H1 (cell line): ENCODE measurements at regions not wholly inside any gene's neighbourhood (a gene's known extent, or its start where the extent isn't known, plus 50 kb on each side); places are given as distances from the start of the nearest gene placed in this dataset.

Experiments used
- ASH2L ChIP-seq: fragments of 200-600, 300-600 bp; sonication (generic); IDR thresholded peaks from one replicate; pipeline ENCODE4 v1.7.1; 2017; ENCODE audit warnings: low read length
- ATF3 ChIP-seq: IDR thresholded peaks from 2 replicates; pipeline ENCODE4 v1.6.1; 2011; ENCODE audit warnings: low read depth, mild to moderate bottlenecking, low read length; ENCODE audit not compliant: insufficient read depth
- BCL11A ChIP-seq, 2 experiments: IDR thresholded peaks; one replicate each; pipeline ENCODE4 v1.6.1; 2011; ENCODE audit warnings: low read depth in 2 of 2, low read length in 2 of 2, mild to moderate bottlenecking in 2 of 2
- CEBPB ChIP-seq: IDR thresholded peaks from 2 replicates; pipeline ENCODE4 v1.6.1; 2012; ENCODE audit warnings: low read depth, low read length
- CTBP2 ChIP-seq: IDR thresholded peaks from 2 replicates; pipeline ENCODE4 v1.7.0; 2011; ENCODE audit warnings: borderline replicate concordance, mild to moderate bottlenecking, moderate library complexity, mixed read lengths, low read length; ENCODE audit not compliant: insufficient read depth, insufficient read length
- EGR1 ChIP-seq: IDR thresholded peaks from 2 replicates; pipeline ENCODE4 v1.6.1; 2011; ENCODE audit warnings: low read depth, low read length, borderline replicate concordance
- MAFK ChIP-seq: IDR thresholded peaks from 2 replicates; pipeline ENCODE4 v1.6.1; 2012; ENCODE audit warnings: low read depth, mild to moderate bottlenecking, improper control_type of control experiment, low read length
- MAX ChIP-seq: IDR thresholded peaks from 2 replicates; pipeline ENCODE4 v1.6.1; 2012; ENCODE audit warnings: inconsistent platforms
- NANOG ChIP-seq: IDR thresholded peaks from 2 replicates; pipeline ENCODE4 v1.6.1; 2011; ENCODE audit warnings: low read length, low read depth, mild to moderate bottlenecking, inconsistent platforms; ENCODE audit not compliant: insufficient read depth, poor library complexity, severe bottlenecking
- NRF1 ChIP-seq: IDR thresholded peaks from 2 replicates; pipeline ENCODE4 v1.6.1; 2011; ENCODE audit warnings: mild to moderate bottlenecking, low read depth, low read length, improper control_type of control experiment
- POLR2A ChIP-seq, 2 experiments: IDR thresholded peaks; 1 replicate in 1 of 2; 2 replicates in 1 of 2; pipeline ENCODE4 v1.6.1; 2011; ENCODE audit warnings: low read depth in 2 of 2, low read length in 2 of 2, mild to moderate bottlenecking in 2 of 2; ENCODE audit errors: control extremely low read depth in 1 of 2
- POU5F1 ChIP-seq: IDR thresholded peaks from 2 replicates; pipeline ENCODE4 v1.6.1; 2011; ENCODE audit warnings: low read depth, mild to moderate bottlenecking, low read length, moderate library complexity
- RAD21 ChIP-seq, 2 experiments: IDR thresholded peaks in 1 of 2; conservative IDR thresholded peaks in 1 of 2; 2 replicates each; pipeline ENCODE4 v1.6.1; 2011; ENCODE audit warnings: low read depth in 2 of 2, low read length in 2 of 2, improper control_type of control experiment in 1 of 2, inconsistent platforms in 1 of 2, mild to moderate bottlenecking in 1 of 2, moderate library complexity in 1 of 2
- RBBP5 ChIP-seq: IDR thresholded peaks from 2 replicates; pipeline ENCODE4 v1.7.1; 2012; ENCODE audit warnings: low read depth, mild to moderate bottlenecking, inconsistent platforms, low read length, moderate library complexity, borderline replicate concordance
- RFX5 ChIP-seq: IDR thresholded peaks from 2 replicates; pipeline ENCODE4 v1.6.1; 2011; ENCODE audit warnings: low read depth, low read length, improper control_type of control experiment, borderline replicate concordance
- RNF2 ChIP-seq: fragments of 200-900, 300-1000 bp; sonication (generic); IDR thresholded peaks from 2 replicates; pipeline ENCODE4 v1.7.1; 2016; ENCODE audit warnings: borderline replicate concordance, low read depth, mild to moderate bottlenecking, antibody characterized with exemption, low read length; ENCODE audit not compliant: poor library complexity, severe bottlenecking; ENCODE audit errors: missing control alignments
- SIN3A ChIP-seq, 2 experiments: IDR thresholded peaks in 1 of 2; conservative IDR thresholded peaks in 1 of 2; 2 replicates each; pipeline ENCODE4 v1.6.1; 2011 to 2012; ENCODE audit warnings: low read length in 2 of 2, improper control_type of control experiment in 1 of 2, low read depth in 1 of 2, mild to moderate bottlenecking in 1 of 2
- SIX5 ChIP-seq: IDR thresholded peaks from 2 replicates; pipeline ENCODE4 v1.6.1; 2011; ENCODE audit warnings: mild to moderate bottlenecking, low read depth, low read length
- SP2 ChIP-seq: IDR thresholded peaks from 2 replicates; pipeline ENCODE4 v1.6.1; 2012; ENCODE audit warnings: mild to moderate bottlenecking, low read length, inconsistent platforms
- SP4 ChIP-seq: IDR thresholded peaks from 2 replicates; pipeline ENCODE4 v1.6.1; 2012; ENCODE audit warnings: low read length, inconsistent platforms
- SRF ChIP-seq: IDR thresholded peaks from 2 replicates; pipeline ENCODE4 v1.6.1; 2011; ENCODE audit warnings: mild to moderate bottlenecking, low read depth, low read length, moderate library complexity
- SUZ12 ChIP-seq: fragments of 200-600 bp; sonication (generic); IDR thresholded peaks from 2 replicates; pipeline ENCODE4 v1.6.1; 2012; ENCODE audit warnings: mild to moderate bottlenecking, inconsistent platforms, low read length, moderate library complexity, mixed read lengths
- TAF1 ChIP-seq: IDR thresholded peaks from 2 replicates; pipeline ENCODE4 v1.6.1; 2011; ENCODE audit warnings: mild to moderate bottlenecking, low read depth, low read length
- TCF12 ChIP-seq: IDR thresholded peaks from 2 replicates; pipeline ENCODE4 v1.6.1; 2011; ENCODE audit warnings: low read depth, mild to moderate bottlenecking, low read length
- YY1 ChIP-seq: IDR thresholded peaks from 2 replicates; pipeline ENCODE4 v1.6.1; 2011; ENCODE audit warnings: low read depth, mild to moderate bottlenecking, low read length

GRCh38 chr12:31206038-31206670 lies 119.8 kb downstream of the SINHCAF start (continued):
- no peak for TF ChIP-seq NRF1
- TF ChIP-seq EGR1, result no peak
- TF ChIP-seq NANOG, result no peak
- TF ChIP-seq ASH2L, result peak; percentile 82
- TF ChIP-seq CEBPB, result no peak
- no peak for TF ChIP-seq RFX5
- TF ChIP-seq RBBP5, result peak; percentile 69; the same call in 1 of the 2 replicates
- no peak for TF ChIP-seq ATF3
- no peak for TF ChIP-seq SP2
- no peak for TF ChIP-seq YY1
- TF ChIP-seq POU5F1, result no peak
- TF ChIP-seq SIN3A (conservative IDR thresholded peaks at IDR 0.05 in 1 of 2, IDR thresholded peaks at IDR 0.05 in 1 of 2; ENCODE audit: low read depth in 1 of 2, low read length in 2 of 2), result no peak
- no peak for TF ChIP-seq SRF
- TF ChIP-seq TCF12, result no peak
- TF ChIP-seq POLR2A (IDR thresholded peaks at IDR 0.05; ENCODE audit: control extremely low read depth in 1 of 2, low read depth in 2 of 2, low read length in 2 of 2), result peak in 1 of 2 experiments; percentile 40; a peak in 1 of 3 replicates
- TF ChIP-seq RNF2, result no peak
- peak; percentile 13; the same call in 1 of the 2 replicates for TF ChIP-seq MAFK
- TF ChIP-seq SUZ12, result no peak
- TF ChIP-seq RAD21 (IDR thresholded peaks at IDR 0.05 in 1 of 2, conservative IDR thresholded peaks at IDR 0.05 in 1 of 2; ENCODE audit: low read depth in 2 of 2, low read length in 2 of 2), result no peak
- TF ChIP-seq CTBP2, result no peak
- TF ChIP-seq SIX5, result no peak
- no peak for TF ChIP-seq MAX
- 0 out of 2 replicates have a peak, but pooled peaks have one; percentile 44 for TF ChIP-seq TAF1
- no peak for TF ChIP-seq SP4
- TF ChIP-seq BCL11A (IDR thresholded peaks at IDR 0.05; ENCODE audit: low read depth in 2 of 2, low read length in 2 of 2), result no peak
